OCI-LY1 (cell line): ENCODE measurements at regions not wholly inside any gene's neighbourhood (a gene's known extent, or its start where the extent isn't known, plus 50 kb on each side); places are given as distances from the start of the nearest gene placed in this dataset.

Experiments used
- H2AFZ ChIP-seq: fragments of 200-600 bp; sonication (generic), shearing (Covaris generic); 2 replicates; pipeline ENCODE4 v1.6.0; 2014; ENCODE audit warnings: antibody characterized with exemption, mild to moderate bottlenecking, low read length
- H3F3A ChIP-seq: fragments of 200-600 bp; sonication (generic), shearing (Covaris generic); 2 replicates; pipeline ENCODE4 v1.6.0; 2014; ENCODE audit warnings: mild to moderate bottlenecking, antibody characterized with exemption, low read length, moderate library complexity; ENCODE audit not compliant: insufficient read depth
- H3K27ac ChIP-seq: fragments of 200-600 bp; sonication (generic); 2 replicates; pipeline ENCODE4 v1.5.1; 2014; ENCODE audit warnings: low read length, mixed run types, mild to moderate bottlenecking, low read depth; ENCODE audit not compliant: poor library complexity, severe bottlenecking
- H3K27me3 ChIP-seq: fragments of 200-600 bp; sonication (generic); 2 replicates; pipeline ENCODE4 v1.6.0; 2014; ENCODE audit warnings: antibody characterized with exemption, mild to moderate bottlenecking, low read length, moderate library complexity; ENCODE audit not compliant: insufficient read depth
- H3K36me3 ChIP-seq: fragments of 200-600 bp; sonication (generic); 2 replicates; pipeline ENCODE4 v1.6.1; 2014; ENCODE audit warnings: mild to moderate bottlenecking, antibody characterized with exemption, low read length, moderate library complexity, mixed read lengths; ENCODE audit not compliant: insufficient read depth
- H3K4me1 ChIP-seq: fragments of 200-600 bp; sonication (generic); 2 replicates; pipeline ENCODE4 v1.5.1; 2014; ENCODE audit warnings: mild to moderate bottlenecking, low read length, moderate library complexity; ENCODE audit not compliant: insufficient read depth, severe bottlenecking
- H3K4me2 ChIP-seq: fragments of 200-600 bp; sonication (generic), shearing (Covaris generic); 2 replicates; pipeline ENCODE4 v1.6.1; 2014; ENCODE audit warnings: low read length
- H3K4me3 ChIP-seq: fragments of 200-600 bp; sonication (generic); 2 replicates; pipeline ENCODE4 v1.5.1; 2014; ENCODE audit warnings: low read length, low read depth, mild to moderate bottlenecking, mixed read lengths; ENCODE audit not compliant: poor library complexity, severe bottlenecking
- H3K79me2 ChIP-seq: fragments of 200-600 bp; shearing (Covaris generic); 2 replicates; pipeline ENCODE4 v1.6.1; 2016; ENCODE audit warnings: mixed run types, low read length, mixed read lengths; ENCODE audit not compliant: insufficient read depth
- H3K9ac ChIP-seq: fragments of 200-600 bp; sonication (generic), shearing (Covaris generic); 2 replicates; pipeline ENCODE4 v1.6.1; 2014; ENCODE audit warnings: mild to moderate bottlenecking, low read length, mixed read lengths
- H3K9me2 ChIP-seq: fragments of 200-600 bp; sonication (generic), shearing (Covaris generic); 2 replicates; pipeline ENCODE4 v1.6.1; 2014; ENCODE audit warnings: low read depth, mild to moderate bottlenecking, low read length, mixed read lengths
- H3K9me3 ChIP-seq: fragments of 200-600 bp; shearing (Covaris generic); 2 replicates; pipeline ENCODE4 v1.6.1; 2014; ENCODE audit warnings: low read length, mixed read lengths
- H4K20me1 ChIP-seq: fragments of 200-600 bp; sonication (generic), shearing (Covaris generic); 2 replicates; pipeline ENCODE4 v1.6.0; 2016; ENCODE audit warnings: mild to moderate bottlenecking, low read length; ENCODE audit not compliant: insufficient read depth
- CTCF ChIP-seq: fragments of 200-600 bp; sonication (generic), shearing (Covaris generic); IDR thresholded peaks from 2 replicates; pipeline ENCODE4 v1.5.1; 2017; ENCODE audit warnings: mild to moderate bottlenecking, antibody characterized with exemption, low read length, moderate library complexity, mixed read lengths
- EZH2 ChIP-seq: fragments of 200-600 bp; sonication (generic), shearing (Covaris generic); IDR thresholded peaks from 2 replicates; pipeline ENCODE4 v1.8.0; 2017; ENCODE audit warnings: borderline replicate concordance, mixed run types, mild to moderate bottlenecking, antibody characterized with exemption, low read length, moderate library complexity, mixed read lengths

- no peaks in the 10 kb centered on the region for H3K9me3 ChIP-seq
- H3K36me3 ChIP-seq, result no peaks in the 10 kb centered on the region
- no peak overlapping the region for H3K9ac ChIP-seq
- no peaks in the 10 kb centered on the region for H3K4me1 ChIP-seq
- H3K9me2 ChIP-seq, result no peaks in the 10 kb centered on the region
- H3K79me2 ChIP-seq, result no peaks in the 10 kb centered on the region
- no peak for TF ChIP-seq EZH2
- TF ChIP-seq CTCF, result no peak
- no peaks in the 10 kb centered on the region for H3F3A ChIP-seq
- no peak overlapping the region for H3K4me3 ChIP-seq
- H4K20me1 ChIP-seq, result no peaks in the 10 kb centered on the region
- no peaks in the 10 kb centered on the region for H3K27me3 ChIP-seq
- no peak overlapping the region for H3K27ac ChIP-seq
- H2AFZ ChIP-seq, result no peak overlapping the region
- no peak overlapping the region for H3K4me2 ChIP-seq
Observed at GRCh38 chr9:18071651-18072060, 402.3 kb upstream of the ADAMTSL1 start.

GRCh38 chr9:18073002-18073401 is 401.0 kb upstream of the ADAMTSL1 start:
- Histone ChIP-seq H3K4me2 (no peak overlapping the region), H3F3A (no peaks in the 10 kb centered on the region), H2AFZ (no peak overlapping the region), H3K9ac (no peak overlapping the region), H3K9me2 (no peaks in the 10 kb centered on the region), H3K4me1 (no peaks in the 10 kb centered on the region), H3K27me3 (no peaks in the 10 kb centered on the region), H3K27ac (no peak overlapping the region), H4K20me1 (no peaks in the 10 kb centered on the region), H3K4me3 (no peak overlapping the region), H3K79me2 (no peaks in the 10 kb centered on the region), H3K36me3 (no peaks in the 10 kb centered on the region), H3K9me3 (no peaks in the 10 kb centered on the region)
- TF ChIP-seq CTCF, result no peak
- no peak for TF ChIP-seq EZH2

GRCh38 chr9:18074041-18074440 is 399.9 kb upstream of the ADAMTSL1 start:
- Histone ChIP-seq H3K4me2 (no peak overlapping the region), H3K79me2 (no peaks in the 10 kb centered on the region), H3K36me3 (no peaks in the 10 kb centered on the region), H2AFZ (no peak overlapping the region), H3K4me3 (no peak overlapping the region), H3F3A (no peaks in the 10 kb centered on the region), H3K4me1 (no peaks in the 10 kb centered on the region), H3K27me3 (no peaks in the 10 kb centered on the region), H3K9me3 (no peaks in the 10 kb centered on the region), H3K9me2 (no peaks in the 10 kb centered on the region), H4K20me1 (no peaks in the 10 kb centered on the region), H3K27ac (no peak overlapping the region), H3K9ac (no peak overlapping the region)
- TF ChIP-seq CTCF, result no peak
- no peak for TF ChIP-seq EZH2
